ENCODE measurements at regions not wholly inside any gene's neighbourhood (a gene's known extent, or its start where the extent isn't known, plus 50 kb on each side); places are given as distances from the start of the nearest gene placed in this dataset.

- ATAC-seq (ENCODE audit: low read depth) (no peak), DNase-seq (no peak)
- Histone ChIP-seq H3K27ac (ENCODE audit: insufficient read depth, low read length) (no peak overlapping the region), H4K8ac (ENCODE audit: low read depth in 2 of 2, low read length in 2 of 2) (no peak overlapping the region), H3K27me3 (ENCODE audit: control insufficient read depth, insufficient read depth, low read length) (no peaks in the 10 kb centered on the region), H3K36me3 (ENCODE audit: control insufficient read depth, insufficient read depth, low read length) (no peaks in the 10 kb centered on the region), H3K4me1 (ENCODE audit: control insufficient read depth, insufficient read depth, low read length) (peaks cover 5% of the 10 kb centered on the region; the same call in 1 of the 2 replicates), H3K56ac (ENCODE audit: extremely low read depth, insufficient read depth, low read length) (no peak overlapping the region), H2BK20ac (ENCODE audit: low read depth, low read length) (no peak overlapping the region), H2BK15ac (ENCODE audit: low read depth, low read length) (no peak overlapping the region), H3K23ac (ENCODE audit: low read depth, low read length) (peak overlapping the region; percentile 67; the same call in 1 of the 2 replicates), H3K14ac (replicated peaks; ENCODE audit: low read depth, low read length) (no peak overlapping the region), H2AK5ac (ENCODE audit: low read depth, low read length) (no peak overlapping the region), H3K4me2 (ENCODE audit: low read depth, low read length) (no peak overlapping the region), H3K4ac (ENCODE audit: low read depth, low read length) (no peak overlapping the region), H3K9me1 (ENCODE audit: insufficient read depth, low read length) (no peaks in the 10 kb centered on the region), H3K4me3 (ENCODE audit: insufficient read depth, low read depth, low read length) (no peak overlapping the region), H2BK120ac (ENCODE audit: low read depth, low read length) (no peak overlapping the region), H3K9ac (ENCODE audit: low read depth, low read length) (no peak overlapping the region), H4K5ac (ENCODE audit: low read depth, low read length) (no peak overlapping the region), H2AK9ac (replicated peaks; ENCODE audit: low read depth, low read length, poor library complexity) (no peak overlapping the region), H4K20me1 (ENCODE audit: insufficient read depth, low read length) (no peaks in the 10 kb centered on the region), H2BK5ac (ENCODE audit: low read depth, low read length, poor library complexity, severe bottlenecking) (no peak overlapping the region), H3K79me1 (ENCODE audit: low read depth in 1 of 2, low read length in 2 of 2) (no peaks in the 10 kb centered on the region), H2AFZ (replicated peaks; ENCODE audit: low read length, poor library complexity) (no peak overlapping the region), H3K18ac (ENCODE audit: low read depth, low read length) (peak overlapping the region; percentile 35; the same call in 1 of the 2 replicates), H3K9me3 (ENCODE audit: control insufficient read depth, insufficient read depth, low read length) (no peaks in the 10 kb centered on the region), H4K91ac (ENCODE audit: insufficient read depth, low read depth, low read length) (no peak overlapping the region)
- TF ChIP-seq ELK1 (IDR thresholded peaks at IDR 0.05; ENCODE audit: borderline replicate concordance, low read depth, low read length) (no peak), MAZ (IDR thresholded peaks at IDR 0.05; ENCODE audit: borderline replicate concordance, low read depth, low read length) (no peak), CEBPB (IDR thresholded peaks at IDR 0.05; ENCODE audit: low read depth, low read length) (no peak), FOS (IDR thresholded peaks at IDR 0.05; ENCODE audit: low read depth, low read length) (no peak), MXI1 (IDR thresholded peaks at IDR 0.05; ENCODE audit: borderline replicate concordance, low read depth, low read length) (no peak), RAD21 (IDR thresholded peaks at IDR 0.05; ENCODE audit: low read length) (no peak), CTCF (conservative IDR thresholded peaks at IDR 0.05; ENCODE audit: low read depth, low read length) (no peak), MAFK (IDR thresholded peaks at IDR 0.05; ENCODE audit: low read depth, low read length) (no peak), CHD1 (IDR thresholded peaks at IDR 0.05; ENCODE audit: low read depth, low read length) (no peak), SMC3 (IDR thresholded peaks at IDR 0.05; ENCODE audit: low read depth, low read length) (no peak), NFE2L2 (IDR thresholded peaks at IDR 0.05; ENCODE audit: low read depth, low read length) (no peak), RCOR1 (IDR thresholded peaks at IDR 0.05; ENCODE audit: insufficient replicate concordance, low read length) (no peak), USF2 (IDR thresholded peaks at IDR 0.05; ENCODE audit: low read depth, low read length) (no peak), BHLHE40 (IDR thresholded peaks at IDR 0.05; ENCODE audit: low read depth, low read length) (no peak), RFX5 (IDR thresholded peaks at IDR 0.05; ENCODE audit: low read depth, low read length) (no peak), POLR2A (IDR thresholded peaks at IDR 0.05; ENCODE audit: low read depth, low read length) (no peak)
- ChIA-PET CTCF (no interaction called here), POLR2A (ENCODE audit: unreplicated experiment) (no interaction called here)
- BruUV-seq (replicated peaks) = no TSS peak
- dilution Hi-C loops (cut with HindIII; ENCODE audit: low sequenced_read_pairs, unreplicated experiment) (no loop called here), intact Hi-C loops (cut with micrococcal nuclease) (no loop called here), in situ Hi-C loops (cut with MboI; ENCODE audit: low sequenced_read_pairs) (no loop called here)
Measured at GRCh38 chr18:24757134-24757533, 296.7 kb downstream of the HRH4 start.
